ENCODE measurements at regions not wholly inside any gene's neighbourhood (a gene's known extent, or its start where the extent isn't known, plus 50 kb on each side); places are given as distances from the start of the nearest gene placed in this dataset.

- peaks cover 0 to 14% (median 0%) of the 10 kb centered on the region in 11 experiments; a peak in 8 of 22 replicates for H3K27me3 ChIP-seq
- H3K27ac ChIP-seq = no peak overlapping the region
- H3K9ac ChIP-seq = no peak overlapping the region
- H4K20me1 ChIP-seq = no peaks in the 10 kb centered on the region
- H3K4me2 ChIP-seq = no peak overlapping the region
- no peak overlapping the region for H3K4me3 ChIP-seq
- H3K9me3 ChIP-seq (replicated peaks in 1 of 11) = no peaks in the 10 kb centered on the region
- no peaks in the 10 kb centered on the region for H3K36me3 ChIP-seq
- no peak for TF ChIP-seq Cebpa-rat (IDR thresholded peaks at IDR 0.05)
- H3K4me1 ChIP-seq = no peaks in the 10 kb centered on the region
Observed at GRCh38 chr12:53803194-53803593, 51.4 kb upstream of the CISTR start.

GRCh38 chr12:53803703-53804102 lies 51.9 kb upstream of the CISTR start:
- Histone ChIP-seq H3K4me3 (no peak overlapping the region), H4K20me1 (no peaks in the 10 kb centered on the region), H3K36me3 (no peaks in the 10 kb centered on the region), H3K4me2 (no peak overlapping the region), H3K9ac (no peak overlapping the region), H3K27ac (no peak overlapping the region), H3K4me1 (no peaks in the 10 kb centered on the region), H3K27me3 (peaks cover 0 to 12% (median 0%) of the 10 kb centered on the region in 11 experiments; a peak in 6 of 22 replicates), H3K9me3 (replicated peaks in 1 of 11) (no peaks in the 10 kb centered on the region)
- no peak for TF ChIP-seq Cebpa-rat (IDR thresholded peaks at IDR 0.05)

- TF ChIP-seq Cebpa-rat (IDR thresholded peaks at IDR 0.05) = no peak
- no peaks in the 10 kb centered on the region for H3K36me3 ChIP-seq
- H4K20me1 ChIP-seq = no peaks in the 10 kb centered on the region
- no peak overlapping the region for H3K4me2 ChIP-seq
- no peak overlapping the region for H3K27ac ChIP-seq
- H3K27me3 ChIP-seq = peaks cover 0 to 7% (median 0%) of the 10 kb centered on the region in 11 experiments; a peak in 5 of 22 replicates
- no peaks in the 10 kb centered on the region for H3K9me3 ChIP-seq (replicated peaks in 1 of 11)
- no peak overlapping the region for H3K4me3 ChIP-seq
- H3K9ac ChIP-seq = no peak overlapping the region
- no peaks in the 10 kb centered on the region for H3K4me1 ChIP-seq
Observed at GRCh38 chr12:53804429-53804828, 52.6 kb upstream of the CISTR start.

DNA sequence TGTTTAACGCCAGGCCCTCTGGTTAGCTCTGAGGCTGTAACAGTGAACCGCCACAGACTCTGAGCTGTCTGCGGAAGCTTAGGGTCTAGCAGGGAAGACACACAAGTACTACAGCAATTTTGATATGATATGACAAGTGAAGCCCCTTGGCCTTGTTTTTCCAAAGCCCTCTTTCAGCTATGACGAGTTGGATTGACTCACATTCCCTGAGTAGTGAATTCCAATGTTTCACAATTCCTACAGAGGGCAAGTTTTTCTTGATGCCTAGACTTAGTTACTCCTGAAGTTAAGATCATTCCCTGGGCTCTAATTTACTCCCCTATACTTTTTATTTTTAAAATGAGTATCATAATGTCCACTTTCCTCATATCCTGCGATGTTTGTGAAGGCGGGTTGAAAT lies 53.3 kb upstream of the CISTR start:
- Histone ChIP-seq H3K4me1 (no peaks in the 10 kb centered on the region), H4K20me1 (no peaks in the 10 kb centered on the region), H3K9me3 (replicated peaks in 1 of 11) (no peaks in the 10 kb centered on the region), H3K9ac (no peak overlapping the region), H3K27ac (no peak overlapping the region), H3K27me3 (peaks cover 0 to 13% (median 0%) of the 10 kb centered on the region in 11 experiments; a peak in 5 of 22 replicates), H3K4me3 (no peak overlapping the region), H3K36me3 (no peaks in the 10 kb centered on the region), H3K4me2 (no peak overlapping the region)
- TF ChIP-seq Cebpa-rat (IDR thresholded peaks at IDR 0.05) = no peak

DNA sequence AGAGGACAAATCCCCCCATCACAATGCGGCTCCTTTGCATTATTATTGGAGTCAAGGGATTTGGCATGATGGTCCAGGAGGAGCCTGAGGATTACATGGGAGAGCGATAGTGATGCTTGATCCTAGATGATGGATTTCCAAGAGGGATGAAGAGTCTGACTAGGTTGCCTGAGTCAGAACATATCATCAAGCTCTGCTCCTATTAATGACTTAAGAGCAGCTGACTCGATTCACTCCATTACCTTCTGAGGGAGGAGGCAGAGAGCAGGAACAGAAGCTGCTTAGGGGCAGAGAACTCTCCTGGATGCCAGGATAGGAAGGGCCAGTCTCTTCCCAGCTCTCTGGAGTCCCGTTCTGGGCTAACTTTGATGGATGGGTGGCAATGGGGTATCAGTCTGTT lies 54.0 kb upstream of the CISTR start:
- Histone ChIP-seq H3K9ac (no peak overlapping the region), H3K4me3 (no peak overlapping the region), H3K4me1 (no peaks in the 10 kb centered on the region), H3K27me3 (peaks cover 0 to 14% (median 0%) of the 10 kb centered on the region in 11 experiments; a peak in 5 of 22 replicates), H3K4me2 (no peak overlapping the region), H3K27ac (no peak overlapping the region), H4K20me1 (no peaks in the 10 kb centered on the region), H3K36me3 (no peaks in the 10 kb centered on the region), H3K9me3 (replicated peaks in 1 of 11) (no peaks in the 10 kb centered on the region)
- no peak for TF ChIP-seq Cebpa-rat (IDR thresholded peaks at IDR 0.05)

DNA sequence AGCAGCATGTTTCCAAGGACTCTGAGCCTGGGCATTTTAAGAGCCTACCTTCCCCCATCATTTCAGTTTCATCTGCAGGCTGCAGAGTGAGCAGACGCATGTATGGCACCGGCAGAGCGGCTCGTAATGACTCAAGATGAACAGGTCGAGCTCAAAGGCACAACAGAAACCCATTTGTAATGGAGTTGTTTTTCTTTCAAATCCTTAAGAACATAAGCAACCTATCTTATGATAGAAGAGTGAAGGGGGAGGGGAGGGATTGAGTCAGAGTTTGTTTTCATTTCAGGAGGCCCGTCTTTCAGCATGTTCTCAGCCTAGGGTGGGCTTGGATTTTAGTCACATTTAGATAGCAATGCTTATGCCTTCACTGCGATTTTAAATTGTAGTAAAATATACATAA lies 54.9 kb upstream of the CISTR start:
- Histone ChIP-seq H3K4me3 (no peak overlapping the region), H3K36me3 (no peaks in the 10 kb centered on the region), H3K27ac (no peak overlapping the region), H3K9me3 (replicated peaks in 1 of 11) (no peaks in the 10 kb centered on the region), H3K4me1 (no peaks in the 10 kb centered on the region), H3K27me3 (peaks cover 0 to 14% (median 0%) of the 10 kb centered on the region in 11 experiments; a peak in 5 of 22 replicates), H3K4me2 (no peak overlapping the region), H3K9ac (no peak overlapping the region), H4K20me1 (no peaks in the 10 kb centered on the region)
- no peak for TF ChIP-seq Cebpa-rat (IDR thresholded peaks at IDR 0.05)

- H3K4me1 ChIP-seq = no peaks in the 10 kb centered on the region
- peaks cover 0 to 14% (median 0%) of the 10 kb centered on the region in 11 experiments; a peak in 5 of 22 replicates for H3K27me3 ChIP-seq
- no peak overlapping the region for H3K4me2 ChIP-seq
- no peak overlapping the region for H3K27ac ChIP-seq
- H3K9me3 ChIP-seq (replicated peaks in 1 of 11) = no peaks in the 10 kb centered on the region
- no peaks in the 10 kb centered on the region for H4K20me1 ChIP-seq
- H3K4me3 ChIP-seq = no peak overlapping the region
- no peak for TF ChIP-seq Cebpa-rat (IDR thresholded peaks at IDR 0.05)
- no peak overlapping the region for H3K9ac ChIP-seq
- no peaks in the 10 kb centered on the region for H3K36me3 ChIP-seq
Observed at GRCh38 chr12:53807322-53807860, 55.6 kb upstream of the CISTR start.

GRCh38 chr12:53808023-53808705 lies 56.4 kb upstream of the CISTR start:
- no peaks in the 10 kb centered on the region for H3K36me3 ChIP-seq
- no peaks in the 10 kb centered on the region for H4K20me1 ChIP-seq
- H3K4me3 ChIP-seq = no peak overlapping the region
- no peak overlapping the region for H3K27ac ChIP-seq
- H3K27me3 ChIP-seq = peaks cover 0 to 14% (median 0%) of the 10 kb centered on the region in 11 experiments; a peak in 4 of 22 replicates
- H3K9me3 ChIP-seq (replicated peaks in 1 of 11) = no peaks in the 10 kb centered on the region
- no peak overlapping the region for H3K9ac ChIP-seq
- peaks cover 0 to 6% (median 0%) of the 10 kb centered on the region in 10 experiments; a peak in 5 of 20 replicates for H3K4me1 ChIP-seq
- no peak overlapping the region for H3K4me2 ChIP-seq
- TF ChIP-seq Cebpa-rat (IDR thresholded peaks at IDR 0.05) = no peak

GRCh38 chr12:53809005-53809404 lies 57.2 kb upstream of the CISTR start:
- no peak for TF ChIP-seq Cebpa-rat (IDR thresholded peaks at IDR 0.05)
- H3K27me3 ChIP-seq = peaks cover 0 to 14% (median 0%) of the 10 kb centered on the region in 11 experiments; a peak in 4 of 22 replicates
- H3K27ac ChIP-seq = no peak overlapping the region

DNA sequence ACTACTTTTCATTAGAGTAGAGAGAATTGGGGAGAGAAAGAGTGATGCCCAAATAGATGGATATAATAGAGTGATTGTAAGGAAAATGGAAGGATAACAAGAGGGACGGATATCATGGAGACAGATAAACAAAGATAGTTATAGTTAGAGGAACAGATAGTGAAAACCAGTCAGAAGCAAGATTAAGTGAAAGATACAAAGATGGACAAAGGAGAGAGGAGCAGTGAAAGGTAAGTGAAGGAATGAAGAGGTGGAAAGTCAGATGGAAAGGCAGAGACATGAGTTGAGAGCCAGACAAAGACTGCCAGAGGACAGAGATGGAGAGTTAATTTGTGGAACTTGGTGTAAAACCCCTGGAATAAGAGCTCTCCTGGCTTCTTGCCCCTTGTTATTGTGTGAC lies 59.2 kb upstream of the CISTR start:
- no peak for TF ChIP-seq Cebpa-rat (IDR thresholded peaks at IDR 0.05)
- peaks cover 0 to 14% (median 0%) of the 10 kb centered on the region in 11 experiments; a peak in 3 of 22 replicates for H3K27me3 ChIP-seq
- H3K4me1 ChIP-seq = peaks cover 0 to 10% (median 0%) of the 10 kb centered on the region in 10 experiments; a peak in 6 of 20 replicates
- no peaks in the 10 kb centered on the region for H4K20me1 ChIP-seq
- no peak overlapping the region for H3K9ac ChIP-seq
- H3K27ac ChIP-seq = no peak overlapping the region
- no peak overlapping the region for H3K4me2 ChIP-seq
- H3K36me3 ChIP-seq = no peaks in the 10 kb centered on the region
- H3K4me3 ChIP-seq = no peak overlapping the region
- no peaks in the 10 kb centered on the region for H3K9me3 ChIP-seq (replicated peaks in 1 of 11)

More at GRCh38 chr12:53809005-53809404, 57.2 kb upstream of the CISTR start:
- no peak overlapping the region for H3K9ac ChIP-seq
- no peaks in the 10 kb centered on the region for H4K20me1 ChIP-seq
- H3K9me3 ChIP-seq (replicated peaks in 1 of 11) = no peaks in the 10 kb centered on the region
- no peaks in the 10 kb centered on the region for H3K36me3 ChIP-seq
- H3K4me2 ChIP-seq = no peak overlapping the region
- peaks cover 0 to 10% (median 0%) of the 10 kb centered on the region in 10 experiments; a peak in 6 of 20 replicates for H3K4me1 ChIP-seq
- H3K4me3 ChIP-seq = no peak overlapping the region
